C4-2B (cell line): ENCODE measurements at regions not wholly inside any gene's neighbourhood (a gene's known extent, or its start where the extent isn't known, plus 50 kb on each side); places are given as distances from the start of the nearest gene placed in this dataset.

Experiments
- H3K27ac ChIP-seq: fragments of 450-650 bp; 2 replicates; pipeline ENCODE4 v1.5.1; 2017
- CTCF ChIP-seq: fragments of 450-650 bp; conservative IDR thresholded peaks from 2 replicates; pipeline ENCODE4 v1.5.1; 2017; ENCODE audit warnings: mild to moderate bottlenecking
- ZFX ChIP-seq: fragments of 450-650 bp; IDR thresholded peaks from 2 replicates; pipeline ENCODE4 v1.6.1; 2017

- H3K27ac ChIP-seq, result no peak overlapping the region
- no peak for TF ChIP-seq ZFX
- no peak for TF ChIP-seq CTCF
These were observed 1296.5 kb downstream of the MAT2B start for GRCh38 chr5:164801910-164802309.

DNA sequence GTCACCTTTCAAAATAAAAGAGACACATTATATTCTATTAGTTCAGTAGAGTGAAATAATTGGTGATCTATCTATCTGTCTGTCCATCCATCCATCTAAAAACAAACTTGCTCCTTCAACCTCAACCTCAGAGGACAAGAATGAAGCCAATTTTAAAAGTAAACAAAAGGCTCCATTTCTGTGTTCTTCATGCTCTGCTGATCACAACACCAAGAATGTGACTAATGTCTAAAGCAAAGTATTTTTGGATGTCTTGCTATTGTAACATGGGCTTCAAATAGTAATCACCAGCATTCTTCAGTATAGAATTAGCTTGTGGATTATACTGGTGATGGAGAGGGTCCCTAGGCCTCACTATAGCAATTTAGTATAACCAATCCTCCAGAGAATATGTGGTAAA is 1304.4 kb downstream of the MAT2B start:
- TF ChIP-seq CTCF (no peak), ZFX (no peak)
- no peak overlapping the region for H3K27ac ChIP-seq

- TF ChIP-seq ZFX (no peak), CTCF (no peak)
- H3K27ac ChIP-seq, result no peak overlapping the region
These were observed 1313.0 kb downstream of the MAT2B start for GRCh38 chr5:164818445-164818844.

DNA sequence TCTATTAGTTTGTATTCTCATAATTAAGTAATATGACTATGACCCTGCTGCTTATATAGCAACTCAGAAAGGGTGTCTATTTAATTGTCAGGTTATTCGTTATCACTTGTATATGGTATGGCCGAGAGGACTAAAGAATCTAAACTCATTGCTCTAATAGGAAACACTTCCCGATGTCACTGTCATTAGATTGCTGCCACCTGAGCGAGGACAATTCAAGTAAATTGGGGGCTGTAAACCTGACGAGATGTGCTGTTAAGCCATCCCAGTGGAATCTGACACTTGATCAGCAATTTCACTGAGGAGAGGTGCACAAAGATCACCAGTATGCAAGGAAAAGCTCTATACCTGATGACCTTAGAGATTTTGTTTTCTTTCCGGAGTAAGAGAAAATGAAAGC is 1319.3 kb downstream of the MAT2B start:
- no peak overlapping the region for H3K27ac ChIP-seq
- TF ChIP-seq ZFX (no peak), CTCF (no peak)

GRCh38 chr5:164832516-164832915 is 1327.1 kb downstream of the MAT2B start:
- H3K27ac ChIP-seq, result no peak overlapping the region
- TF ChIP-seq CTCF, result no peak
- no peak for TF ChIP-seq ZFX

- TF ChIP-seq CTCF, result no peak
- TF ChIP-seq ZFX, result no peak
- H3K27ac ChIP-seq, result no peak overlapping the region
These were observed 1338.9 kb downstream of the MAT2B start for GRCh38 chr5:164844348-164844747.

- TF ChIP-seq CTCF (no peak), ZFX (no peak)
- H3K27ac ChIP-seq, result no peak overlapping the region
These were observed 1355.5 kb downstream of the MAT2B start for GRCh38 chr5:164860896-164861295.
